HG03469 (cell line): ENCODE measurements at regions not wholly inside any gene's neighbourhood (a gene's known extent, or its start where the extent isn't known, plus 50 kb on each side); places are given as distances from the start of the nearest gene placed in this dataset.
A peak's percentile ranks its signal among the peaks of the same experiment; 100 is the strongest.
"Not testable (repeated sequence)": the region's sequence is repeated elsewhere in the genome, so short reads cannot be mapped to it uniquely, and the experiment has no call there.

Experiments
- ATAC-seq: cut with Tn5 transposase; IDR thresholded peaks from one replicate; pipeline ENCODE4 v1.9.1; 2021; ENCODE audit warnings: mild to moderate bottlenecking, moderate library complexity, moderate number of reproducible peaks; ENCODE audit not compliant: unreplicated experiment

DNA sequence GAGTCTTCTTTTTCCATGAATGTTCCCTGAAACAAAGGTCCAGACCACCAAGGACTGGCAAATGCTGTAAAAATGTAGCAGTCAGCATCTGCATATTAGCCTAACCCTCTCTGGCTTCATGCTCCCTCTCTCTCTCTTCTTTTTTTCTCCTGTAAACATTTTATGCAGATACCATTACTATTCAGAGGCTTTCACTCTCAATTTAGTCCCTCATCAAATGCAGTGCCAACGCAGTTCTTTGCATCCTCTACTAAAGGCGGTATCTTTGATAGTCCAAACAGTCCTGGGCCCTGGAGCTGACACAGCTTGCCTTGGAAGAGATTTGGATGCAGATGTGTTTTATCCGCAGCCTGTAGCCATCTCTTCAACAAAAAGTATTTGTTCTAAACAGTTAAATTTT lies 167.1 kb upstream of the MMS22L start:
- no peak for ATAC-seq

DNA sequence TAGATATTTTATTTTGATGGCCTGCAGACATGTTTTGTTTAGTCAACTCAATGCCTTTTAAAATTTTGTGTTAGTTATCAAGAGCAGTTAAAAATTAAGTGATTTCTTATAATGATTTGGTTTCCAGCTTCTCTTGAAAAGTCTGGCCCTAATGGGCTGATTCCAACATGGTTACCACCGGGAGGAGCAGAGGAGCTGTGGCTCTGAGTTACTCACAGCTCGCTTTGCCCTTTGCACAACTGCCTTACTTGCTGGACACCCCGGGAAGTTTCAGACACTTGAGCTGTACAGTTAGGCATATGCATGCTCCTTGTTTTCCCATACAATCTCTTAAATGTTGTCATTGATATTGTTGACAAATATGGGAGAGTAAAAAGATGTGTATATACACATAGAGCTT lies 173.1 kb upstream of the MMS22L start:
- ATAC-seq: no peak

DNA sequence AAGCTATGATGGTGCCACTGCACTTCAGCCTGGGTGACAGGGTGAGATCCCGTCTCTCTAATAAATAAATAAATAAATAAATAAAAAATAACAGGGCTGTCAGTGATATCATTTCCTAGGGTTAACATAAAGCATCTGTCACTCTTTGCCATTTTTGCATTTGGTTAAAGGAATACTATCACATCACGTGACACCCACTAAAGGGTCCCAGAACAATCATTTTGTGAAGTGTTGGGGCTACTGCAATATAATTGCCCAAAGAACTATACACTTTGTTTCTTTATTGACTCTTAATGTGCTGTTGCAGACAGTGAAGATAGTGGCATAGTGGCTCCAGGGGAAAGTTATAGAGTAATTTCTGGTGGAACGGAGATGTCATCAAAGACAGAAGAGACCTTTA lies 176.5 kb upstream of the MMS22L start:
- no peak for ATAC-seq

DNA sequence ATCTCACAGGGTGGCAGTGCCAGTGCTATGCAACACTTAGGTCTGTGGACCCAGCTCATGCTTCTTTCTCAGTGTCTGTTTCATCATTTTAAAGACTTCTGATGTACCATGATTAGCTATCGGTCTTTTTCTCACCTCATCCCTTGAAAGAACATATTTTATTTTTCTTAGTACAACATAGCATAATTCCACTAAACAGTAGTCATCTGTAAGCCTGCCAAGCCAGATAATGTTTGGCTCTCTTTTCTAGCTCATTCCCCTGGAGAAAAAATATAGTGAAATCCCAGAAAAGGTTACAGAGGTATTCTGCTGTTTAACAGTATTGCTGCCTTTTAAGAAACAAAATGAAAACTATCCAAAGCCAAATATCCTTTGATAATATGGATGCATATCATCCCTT lies 177.0 kb upstream of the MMS22L start:
- no peak for ATAC-seq

DNA sequence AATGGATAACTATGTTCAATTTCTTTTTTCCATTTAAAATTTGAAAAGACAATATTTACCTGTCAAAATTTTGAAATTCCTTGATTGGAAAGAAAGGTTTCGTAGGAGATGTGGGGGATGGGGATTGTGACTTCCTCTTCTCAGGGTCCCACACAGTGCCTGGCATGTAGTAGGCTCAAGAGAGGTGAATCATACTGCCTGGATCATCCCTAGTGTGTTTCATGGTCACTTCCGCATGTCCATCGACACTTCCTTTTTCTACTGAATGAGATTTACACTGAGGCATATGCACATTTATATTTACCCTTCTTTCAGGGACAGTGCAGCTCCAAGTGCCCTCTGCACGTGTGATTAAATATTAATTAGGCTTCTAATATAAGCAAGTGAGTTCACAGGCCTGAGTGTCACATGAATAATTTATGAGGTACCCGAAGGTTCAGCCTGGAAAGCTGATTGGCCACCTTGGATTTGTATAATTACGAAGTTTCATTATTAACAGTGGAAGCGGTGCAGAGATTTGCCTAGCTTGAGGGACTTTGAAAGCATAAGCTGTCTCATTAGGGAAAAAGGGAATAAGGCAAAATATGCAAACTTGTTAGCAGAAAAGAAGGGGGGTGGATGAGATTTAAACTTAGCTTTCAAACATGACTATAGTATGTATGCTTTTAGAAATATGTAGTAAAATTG lies 177.5 kb upstream of the MMS22L start:
- ATAC-seq: no peak

DNA sequence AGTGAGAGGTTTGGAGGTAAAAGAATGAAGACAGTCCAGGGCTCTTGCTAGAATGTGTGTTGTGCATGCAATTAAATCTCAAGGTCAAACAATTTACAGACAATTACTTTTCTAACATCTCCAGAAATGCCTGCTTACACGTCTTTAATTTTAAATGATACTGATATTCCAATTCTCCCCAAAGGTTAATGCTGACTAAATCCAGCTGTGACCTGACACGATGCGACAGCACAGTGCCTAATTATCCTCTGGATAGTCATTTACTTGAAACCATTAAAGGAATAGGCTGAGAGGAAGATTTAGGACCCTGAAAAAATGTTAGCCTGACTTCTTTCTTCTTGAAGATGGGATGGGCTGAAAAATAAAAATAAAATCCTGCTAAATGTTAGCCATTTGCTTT lies 178.2 kb upstream of the MMS22L start:
- no peak for ATAC-seq

DNA sequence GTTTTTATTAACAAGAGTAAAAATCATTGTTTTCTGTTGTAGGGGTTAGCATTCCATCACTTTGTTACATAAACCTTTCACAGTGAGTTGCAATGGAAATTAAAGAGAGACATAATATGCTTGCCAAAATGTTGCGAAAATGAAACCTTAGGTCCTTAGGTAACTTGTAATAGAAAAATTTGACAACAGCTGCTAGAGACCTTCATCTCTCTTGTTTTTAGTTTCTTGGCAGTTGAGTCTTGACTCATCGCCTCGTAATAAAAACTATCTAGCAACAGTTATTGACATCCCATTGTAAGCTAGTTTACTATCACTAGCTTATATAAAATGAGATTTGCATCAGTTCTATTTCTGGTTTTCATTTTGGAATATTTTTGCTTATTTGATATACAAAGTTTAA lies 179.0 kb upstream of the MMS22L start:
- no peak for ATAC-seq

DNA sequence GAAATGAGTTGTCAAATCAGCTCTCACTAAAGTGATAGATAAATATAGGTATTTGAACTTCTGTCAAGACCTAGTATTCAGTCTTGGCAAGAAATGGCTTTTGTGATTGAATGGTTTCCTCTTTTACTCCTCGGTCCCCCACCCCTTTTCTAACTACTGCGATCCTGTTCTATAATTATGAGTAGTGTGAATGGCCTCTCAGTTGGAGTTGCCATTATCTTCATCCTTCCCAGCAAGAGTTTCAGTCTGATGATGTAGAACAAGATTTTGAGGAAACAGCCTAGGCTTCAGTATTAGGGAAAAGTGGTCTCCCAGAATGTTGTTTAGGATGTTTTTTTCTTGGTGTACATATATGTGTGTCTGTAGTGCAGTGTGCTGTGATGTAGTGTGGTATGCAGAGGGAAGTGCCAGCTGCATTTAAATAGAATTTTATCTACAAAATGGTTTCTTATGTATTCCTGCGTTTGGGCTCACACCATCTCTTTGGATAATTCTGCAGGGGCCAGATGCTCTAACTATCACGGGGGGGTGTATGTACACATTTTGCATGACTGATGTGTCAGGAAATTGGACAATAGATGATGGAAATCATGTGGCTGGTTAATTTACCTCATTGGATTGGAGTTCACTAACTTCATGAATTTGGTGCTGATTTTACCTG lies 180.1 kb upstream of the MMS22L start:
- ATAC-seq: no peak

DNA sequence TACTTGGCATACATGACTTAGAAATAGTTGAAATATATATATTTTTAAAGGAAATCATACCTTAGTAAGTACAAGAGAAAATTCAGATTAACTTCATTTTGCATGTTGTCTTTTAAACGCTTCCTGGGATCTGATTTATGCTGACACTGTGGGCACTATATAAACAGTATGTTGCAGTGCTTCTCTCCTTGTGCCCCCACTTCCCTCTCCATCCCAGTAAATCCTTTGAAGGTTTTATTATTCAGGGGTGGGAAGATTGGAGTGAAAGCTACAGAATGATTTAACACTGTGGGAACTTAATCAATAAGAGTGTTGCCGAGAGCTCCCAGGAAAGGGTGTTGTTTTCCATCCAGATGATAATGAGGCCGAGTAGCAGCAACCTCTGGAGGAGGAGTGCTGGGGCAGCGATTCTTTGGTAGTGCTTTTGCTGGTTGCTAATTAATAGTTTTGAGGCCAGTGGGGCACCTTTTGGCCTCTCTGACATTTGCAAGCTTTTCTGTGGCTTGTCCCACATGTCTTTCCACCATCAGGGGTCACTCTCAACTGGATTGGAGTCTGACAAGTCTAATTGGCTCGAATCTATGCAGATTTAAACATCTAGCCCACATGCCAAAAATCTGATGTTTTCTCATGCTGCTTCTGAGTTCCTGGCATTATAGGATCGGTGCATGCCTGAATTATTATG lies 183.0 kb upstream of the MMS22L start:
- ATAC-seq: no peak

DNA sequence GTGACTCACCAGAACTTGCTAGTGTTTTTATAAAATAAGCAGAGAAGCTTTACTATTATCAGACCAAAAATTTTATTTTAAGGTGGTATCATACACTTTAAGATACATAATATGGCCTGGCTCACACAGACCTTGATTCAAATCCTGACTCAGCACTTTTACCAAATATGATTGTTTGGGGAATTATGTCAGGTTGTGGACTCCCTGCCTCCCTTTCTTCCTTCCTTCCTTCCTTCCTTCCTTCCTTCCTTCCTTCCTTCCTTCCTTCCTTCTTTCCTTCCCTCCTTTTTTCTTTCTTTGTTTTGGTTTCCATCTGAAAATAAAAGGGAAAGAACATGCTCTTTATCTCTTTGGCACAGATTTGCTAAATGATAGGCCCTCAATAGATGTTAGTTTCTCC lies 186.0 kb upstream of the MMS22L start:
- ATAC-seq: no peak

DNA sequence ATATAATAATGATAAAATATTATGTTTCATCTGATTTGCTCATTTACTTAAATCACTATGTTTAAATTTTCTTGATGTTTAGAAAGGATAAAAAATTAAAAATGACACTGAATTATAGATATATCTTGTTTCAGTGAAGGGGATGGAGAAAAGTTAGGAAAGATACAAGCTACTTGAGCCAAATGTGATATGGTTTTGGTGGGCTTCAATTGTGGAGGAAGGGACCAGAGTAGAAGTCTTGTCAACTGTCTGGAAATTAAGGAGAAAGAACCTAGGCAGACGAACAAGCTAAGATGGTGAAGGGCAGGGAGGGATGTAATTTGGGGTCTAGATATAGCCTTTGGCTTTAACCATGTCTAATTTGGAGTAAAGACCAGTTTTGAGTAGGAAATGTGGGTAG lies 186.4 kb upstream of the MMS22L start:
- ATAC-seq: no peak

DNA sequence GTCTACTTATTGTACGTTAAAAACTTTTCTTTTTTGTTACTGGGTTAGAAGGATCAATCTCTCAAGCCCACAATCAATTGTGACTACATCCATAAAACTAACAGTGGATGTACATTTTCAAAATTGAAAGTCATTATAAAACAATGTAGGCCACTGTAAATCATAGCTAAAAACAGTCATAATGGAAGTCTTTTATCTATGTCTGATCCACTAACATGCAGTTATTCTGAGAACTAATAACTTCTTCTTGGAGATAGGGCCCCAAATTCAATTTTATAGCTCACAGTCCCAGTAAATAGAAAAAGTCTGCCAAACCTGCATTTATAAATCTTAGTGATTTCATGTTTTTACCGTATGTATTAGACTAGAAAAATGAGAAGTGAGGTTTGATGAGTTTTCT lies 187.3 kb upstream of the MMS22L start:
- no peak for ATAC-seq

DNA sequence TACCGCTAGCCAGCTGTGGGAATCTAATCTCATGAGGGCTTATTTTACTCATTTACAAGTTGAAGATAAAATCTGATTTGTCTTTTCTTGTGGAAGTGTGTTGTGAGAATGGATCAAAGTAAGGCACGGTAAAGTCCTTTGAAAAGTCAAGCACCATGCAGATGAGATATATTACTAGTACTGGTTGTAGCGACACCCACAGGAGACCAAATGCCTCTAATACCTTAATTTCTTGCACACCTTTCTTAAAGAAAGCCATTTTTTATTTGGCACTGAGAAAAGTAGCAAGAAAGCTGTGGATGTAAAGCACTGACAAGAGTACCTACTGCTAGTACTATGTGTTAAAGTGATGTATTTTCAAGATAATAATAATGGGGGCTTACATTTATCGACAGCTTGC lies 191.0 kb upstream of the MMS22L start:
- no peak for ATAC-seq

DNA sequence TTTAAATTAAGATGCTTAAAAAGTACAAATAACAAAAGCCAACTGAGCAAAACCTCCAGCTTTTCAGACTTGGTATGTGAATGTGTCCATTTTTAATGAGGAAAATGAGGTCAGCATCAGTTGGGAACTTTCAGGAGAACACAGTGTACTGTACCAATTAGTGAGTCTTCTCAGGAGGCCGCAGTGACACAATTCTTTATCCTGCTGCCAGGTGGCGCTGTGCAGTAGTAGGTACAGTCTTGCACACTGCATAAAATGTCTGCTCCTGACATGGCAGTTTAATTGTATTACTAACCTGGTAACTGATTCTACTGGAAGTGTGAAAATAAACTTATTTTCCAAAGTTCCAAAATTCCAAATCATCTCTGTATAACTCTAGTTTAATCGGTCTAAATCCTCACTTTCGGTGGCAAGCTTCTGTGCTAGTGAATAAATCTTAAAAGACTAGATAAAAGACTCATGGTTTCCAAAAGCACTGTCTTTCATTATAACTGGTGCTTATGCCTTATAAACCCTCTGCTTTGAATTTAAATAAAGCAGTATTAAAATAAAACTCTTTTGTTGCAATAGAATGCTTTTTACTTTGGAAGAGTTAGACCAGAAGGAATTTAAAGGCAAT lies 214.8 kb upstream of the MMS22L start:
- ATAC-seq: peak; percentile 99

DNA sequence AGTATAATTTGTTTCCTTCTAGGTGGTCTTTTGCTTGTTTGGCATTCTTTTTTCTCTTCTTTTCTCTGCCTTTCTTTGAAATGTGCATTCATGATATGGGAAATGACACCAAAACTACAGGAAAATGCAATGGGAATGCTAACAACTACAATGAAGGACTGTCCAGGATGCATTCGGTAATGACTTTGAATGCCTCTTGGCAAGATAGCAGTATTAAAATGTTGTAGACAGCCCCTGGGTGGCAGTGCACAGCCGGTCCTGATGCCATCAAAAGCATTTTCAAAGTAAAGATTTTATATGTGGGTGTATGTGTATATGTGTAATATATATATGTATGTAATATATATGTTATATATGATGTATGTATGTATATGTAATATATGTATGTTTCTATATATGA lies 218.8 kb upstream of the MMS22L start:
- no peak for ATAC-seq

DNA sequence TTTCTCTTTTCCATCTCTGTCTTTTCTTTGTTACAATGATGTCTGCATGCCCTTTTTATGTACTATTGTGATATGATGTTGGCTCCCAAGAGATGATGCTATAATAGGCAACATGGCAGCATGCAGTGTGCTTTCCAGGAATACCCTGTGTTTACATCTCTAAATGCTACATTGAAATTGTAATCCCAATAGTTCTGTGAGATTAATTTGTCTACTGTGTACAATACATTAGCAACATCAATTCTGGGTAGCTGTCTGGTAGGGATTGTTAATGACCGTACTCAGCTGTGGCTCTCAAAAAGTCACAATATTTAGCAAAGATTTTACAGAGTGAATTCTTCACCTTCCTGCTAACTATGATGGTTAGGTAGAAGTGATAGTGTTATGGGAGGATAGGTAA lies 225.6 kb upstream of the MMS22L start:
- ATAC-seq: no peak

DNA sequence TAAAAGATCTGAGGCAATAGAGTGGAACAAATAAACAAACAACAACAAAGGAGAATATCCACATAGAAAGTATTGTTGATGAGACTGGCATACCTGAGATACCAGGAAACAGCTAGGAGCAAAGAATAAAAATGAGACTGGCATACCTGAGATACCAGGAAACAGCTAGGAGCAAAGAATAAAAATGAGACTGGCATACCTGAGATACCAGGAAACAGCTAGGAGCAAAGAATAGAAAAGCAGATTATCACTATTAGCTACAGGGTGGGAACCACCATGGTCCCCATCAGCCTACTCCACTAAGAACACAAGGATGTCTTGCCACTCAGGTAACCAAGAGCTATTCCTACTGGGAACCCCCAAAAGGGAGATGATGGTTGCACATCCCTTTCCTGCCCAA lies 230.2 kb upstream of the MMS22L start:
- not testable (repeated sequence) for ATAC-seq

DNA sequence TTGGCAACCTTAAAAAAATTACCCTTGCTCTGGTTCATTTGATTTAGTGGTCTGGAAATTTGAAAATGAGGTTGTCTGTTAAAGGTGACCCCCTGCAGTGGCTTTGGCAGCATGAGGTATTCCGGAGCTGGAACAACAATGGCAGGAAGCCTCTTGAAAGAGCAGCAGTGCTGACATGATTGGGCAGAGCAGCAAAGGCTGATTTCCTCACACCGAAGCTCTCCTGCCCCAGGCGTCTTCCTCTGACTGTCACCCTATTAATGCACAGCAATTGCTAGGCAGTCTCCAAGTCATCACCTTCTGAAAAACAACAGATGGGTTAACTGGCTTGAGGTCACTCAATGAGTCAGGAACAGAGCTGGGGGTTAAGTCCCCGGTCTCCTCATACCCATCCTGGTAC lies 241.8 kb upstream of the MMS22L start:
- no peak for ATAC-seq

DNA sequence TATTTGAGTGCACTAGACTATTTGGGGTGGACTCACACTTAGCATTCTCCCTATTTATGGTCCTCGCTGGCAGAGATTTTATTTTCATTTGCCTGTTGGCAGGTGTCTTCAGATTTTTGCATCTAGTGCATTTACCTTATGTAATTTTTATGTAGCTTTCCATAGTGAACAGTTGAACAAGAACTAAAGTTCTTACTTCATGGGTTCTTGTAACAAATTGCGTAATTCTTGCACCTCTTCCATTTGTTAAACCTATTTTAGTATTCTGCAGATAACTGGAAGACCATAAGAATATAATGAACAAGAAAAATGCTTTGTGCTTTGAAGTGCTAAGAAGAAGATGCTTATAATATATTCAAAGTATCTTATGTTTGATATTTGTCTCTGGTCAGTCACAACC lies 252.8 kb upstream of the MMS22L start:
- no peak for ATAC-seq

DNA sequence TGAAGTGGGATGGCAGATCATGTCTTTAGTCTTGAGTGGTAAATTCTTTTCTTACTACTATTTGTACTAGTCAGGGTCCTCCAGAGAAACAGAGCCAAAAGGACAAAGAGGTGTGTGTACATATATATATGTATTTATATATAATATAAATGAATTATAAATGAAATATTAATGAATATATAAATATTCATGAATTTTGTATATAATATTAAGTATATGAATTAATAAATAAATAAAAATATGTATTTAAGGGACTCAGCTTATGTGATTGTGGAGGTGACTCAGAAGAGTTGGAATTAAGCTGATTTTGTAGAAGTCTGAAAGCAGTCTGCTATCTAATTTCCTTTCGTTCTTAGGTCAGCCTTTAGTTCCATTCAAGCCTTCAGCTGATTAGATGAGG lies 265.3 kb upstream of the MMS22L start:
- ATAC-seq: no peak

DNA sequence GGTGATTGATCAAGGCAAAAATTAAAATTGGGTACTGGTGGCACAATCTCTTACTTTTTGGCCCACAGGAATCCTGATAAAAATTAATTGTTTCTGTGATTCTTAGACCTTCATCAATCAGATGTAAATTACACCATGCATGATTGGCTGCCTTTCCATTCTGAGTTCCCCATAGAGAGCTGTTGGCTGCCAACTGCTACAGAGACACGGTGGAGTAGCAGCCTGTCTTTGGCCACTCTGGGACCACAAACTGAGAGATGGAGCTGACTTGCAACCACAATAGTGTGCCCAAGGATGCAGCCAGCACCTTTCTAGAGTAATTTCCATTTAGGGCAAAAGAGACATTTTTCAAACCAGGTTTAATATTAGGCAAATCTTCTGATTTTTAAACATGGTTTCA lies 274.3 kb upstream of the MMS22L start:
- ATAC-seq: no peak

DNA sequence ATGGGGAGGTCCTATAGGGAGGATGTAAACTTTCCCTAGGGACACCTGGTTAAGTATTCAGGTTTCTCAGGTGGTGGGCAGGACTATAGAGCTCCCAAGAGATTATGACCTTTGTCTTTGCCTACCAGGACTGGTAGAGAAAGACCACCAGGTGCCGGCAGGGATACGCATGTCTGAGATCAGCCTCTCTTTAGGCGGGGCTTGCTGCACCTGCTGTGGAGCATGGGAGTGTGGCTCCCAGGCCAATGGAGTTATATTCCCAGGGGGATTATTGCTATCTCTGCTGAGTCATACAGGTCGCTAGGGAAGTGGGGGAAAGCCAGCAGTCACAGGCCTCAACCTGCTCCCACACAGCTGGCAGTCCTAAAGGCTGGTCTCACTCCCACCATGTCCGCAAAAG lies 280.5 kb upstream of the MMS22L start:
- ATAC-seq: no peak
